NCI-H2227 treated with DMSO at 0.1 percent for 48 hours (cell line): ENCODE measurements at regions not wholly inside any gene's neighbourhood (a gene's known extent, or its start where the extent isn't known, plus 50 kb on each side); places are given as distances from the start of the nearest gene placed in this dataset.

ENCODE experiments used
- DNase-seq: peaks from one replicate; lab custom pipeline; 2025; lab: John Stamatoyannopoulos, UW

DNA sequence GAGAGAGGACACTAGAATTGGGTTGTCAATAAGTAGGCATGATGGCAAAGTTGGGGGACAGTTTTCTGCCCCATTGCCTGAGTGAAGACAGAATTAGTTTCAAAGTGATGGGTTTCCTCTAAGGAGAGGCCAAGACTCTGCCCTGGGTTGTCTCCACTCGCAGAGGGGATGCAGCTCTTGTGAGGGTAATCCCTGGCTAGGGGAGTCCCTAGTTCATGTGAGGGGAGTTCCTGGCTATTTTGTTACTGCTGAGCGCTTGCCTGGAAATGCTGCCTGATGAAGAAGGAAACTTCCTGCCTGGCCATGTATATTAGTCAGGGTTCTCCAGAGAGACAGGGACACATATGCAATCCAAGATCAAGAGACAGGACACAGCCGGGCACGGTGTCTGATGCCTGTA is 501.5 kb downstream of the BCL11A start:
- no peak for DNase-seq

DNA sequence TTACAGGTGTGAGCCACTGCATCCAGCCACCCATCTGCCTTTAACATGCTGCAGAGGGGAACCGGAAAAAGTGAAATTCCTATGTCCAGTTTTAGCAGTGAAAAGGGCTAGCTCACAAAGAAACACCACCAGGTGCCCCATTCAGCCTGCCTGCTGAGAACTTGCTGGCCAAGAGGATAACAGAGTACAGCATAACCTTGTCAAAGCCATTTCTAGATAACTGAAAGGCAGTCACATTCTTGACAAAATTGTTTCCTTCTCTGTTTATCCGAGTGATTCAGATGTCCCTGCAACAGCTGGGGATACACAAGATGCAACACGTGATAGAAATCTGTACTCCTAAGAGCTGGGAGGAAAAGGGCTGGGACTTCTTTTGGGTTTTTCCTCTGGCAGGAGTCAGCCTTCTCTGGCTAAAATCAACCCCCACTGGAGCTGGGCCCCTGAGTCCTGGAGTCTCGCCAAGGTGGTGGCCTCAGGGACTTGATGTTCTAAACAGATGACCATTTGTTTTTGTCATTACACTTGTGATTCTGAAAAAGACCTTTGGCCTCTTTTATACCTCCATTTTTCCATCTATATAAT is 505.4 kb downstream of the BCL11A start:
- DNase-seq: no peak

DNA sequence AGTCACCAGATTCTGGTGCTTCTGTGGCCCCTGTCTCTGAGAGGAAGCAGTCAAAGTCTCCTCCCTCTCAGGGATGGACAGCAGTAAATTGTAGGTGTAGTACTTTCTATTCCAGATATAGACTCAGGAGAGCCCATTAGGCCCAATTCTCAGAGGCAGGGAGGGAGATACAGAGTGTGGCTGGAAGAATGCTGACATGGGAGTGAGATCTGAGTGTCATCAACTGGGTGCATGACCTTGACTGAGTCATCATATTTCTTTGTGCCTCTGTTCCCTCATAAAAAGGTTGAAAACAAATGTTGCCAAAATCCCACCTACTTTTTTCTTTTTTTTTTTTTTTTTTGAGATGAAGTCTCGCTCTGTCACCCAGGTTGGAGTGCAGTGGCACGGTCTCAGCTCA is 506.1 kb downstream of the BCL11A start:
- DNase-seq: no peak

DNA sequence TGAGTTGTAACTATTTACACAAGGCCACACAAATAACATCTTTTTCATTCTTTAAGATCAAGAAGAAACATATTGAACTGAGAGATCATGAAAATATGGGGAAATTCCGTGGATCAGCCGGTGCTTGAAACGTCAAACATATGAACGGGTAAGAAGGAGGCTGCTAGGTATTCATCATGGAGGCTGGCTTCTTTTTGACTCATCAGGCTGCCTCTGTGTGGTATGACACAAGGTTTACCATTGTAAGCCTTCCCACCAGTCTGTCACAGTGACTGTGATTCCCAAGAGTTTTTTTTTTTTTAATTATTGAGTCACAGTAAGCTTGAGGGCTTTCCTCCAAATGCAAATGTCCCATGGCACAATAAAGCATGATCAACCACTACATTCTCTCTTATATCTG is 506.9 kb downstream of the BCL11A start:
- no peak for DNase-seq

DNA sequence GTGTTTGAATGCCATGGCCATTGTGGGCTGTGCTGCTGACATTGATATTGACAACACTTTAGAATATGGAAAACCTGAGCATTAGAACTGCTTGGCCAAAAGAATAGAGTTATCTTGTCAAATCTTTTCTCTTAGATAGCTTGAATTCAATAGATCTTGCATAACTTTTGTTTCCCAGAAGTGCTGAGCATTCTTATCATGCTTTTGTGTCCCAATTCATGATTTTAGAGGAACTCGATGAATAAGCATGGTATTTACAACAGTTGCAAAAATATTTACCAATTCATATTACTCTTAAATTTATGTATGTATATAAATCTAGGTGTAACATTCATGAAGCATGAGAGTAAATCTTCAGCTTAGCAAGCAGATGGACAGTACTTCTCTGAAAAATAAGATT is 508.0 kb downstream of the BCL11A start:
- DNase-seq: no peak

DNA sequence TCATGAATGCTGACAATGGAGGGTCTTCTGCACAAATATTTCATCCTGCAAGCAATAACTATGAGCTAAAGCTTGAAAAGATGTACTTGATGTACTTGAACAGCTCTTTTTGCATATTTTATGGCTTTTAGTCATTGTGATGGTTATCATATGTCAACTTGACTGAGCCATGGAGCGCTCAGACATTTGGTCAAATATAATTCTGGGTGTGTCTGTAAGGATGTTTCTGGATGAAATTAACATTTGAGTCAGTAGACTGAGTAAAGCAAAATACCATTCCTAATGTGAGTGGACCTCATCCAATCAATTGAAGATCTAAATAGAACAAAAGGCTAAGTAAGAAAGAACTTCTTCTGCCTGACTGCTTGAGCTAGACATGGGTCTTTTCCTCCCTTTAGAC is 509.0 kb downstream of the BCL11A start:
- no peak for DNase-seq

DNA sequence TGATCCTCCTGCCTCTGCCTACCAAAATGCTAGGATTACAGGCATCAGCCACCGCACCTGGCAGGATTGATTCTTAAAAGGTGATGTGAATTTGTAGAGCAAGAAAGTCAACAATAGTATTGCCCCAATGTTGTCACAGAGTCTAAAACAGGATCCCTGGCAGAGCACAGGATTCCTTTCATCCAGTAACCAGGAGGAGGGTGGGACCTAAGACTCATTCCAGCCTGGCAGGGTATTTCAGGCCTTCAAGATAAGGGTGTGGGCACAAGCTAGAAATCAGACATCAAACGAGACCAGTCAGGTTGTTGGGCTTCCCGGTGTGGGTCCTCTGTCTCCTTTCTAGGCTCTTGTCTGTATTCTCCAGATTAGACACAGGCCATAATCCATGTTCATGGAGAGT is 511.4 kb downstream of the BCL11A start:
- no peak for DNase-seq

DNA sequence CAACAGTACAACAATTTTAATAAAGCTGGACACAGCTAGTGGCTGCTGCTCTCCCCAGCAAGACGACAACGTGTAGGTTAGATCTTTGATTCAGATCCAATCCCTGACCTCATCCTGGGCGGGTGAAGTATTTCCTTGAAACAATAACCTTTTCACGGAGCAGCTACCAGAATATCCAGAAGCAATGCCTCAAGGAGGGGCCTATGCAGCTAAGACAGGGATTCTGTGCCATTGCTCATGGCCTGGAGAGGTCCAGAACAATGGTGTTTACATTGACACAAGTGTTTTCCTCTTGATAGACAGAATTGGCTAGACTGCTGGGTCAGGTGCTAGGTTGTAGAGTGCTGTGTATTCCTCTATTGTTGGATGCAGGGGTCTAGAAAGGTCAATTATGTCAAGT is 520.1 kb downstream of the BCL11A start:
- DNase-seq: no peak

DNA sequence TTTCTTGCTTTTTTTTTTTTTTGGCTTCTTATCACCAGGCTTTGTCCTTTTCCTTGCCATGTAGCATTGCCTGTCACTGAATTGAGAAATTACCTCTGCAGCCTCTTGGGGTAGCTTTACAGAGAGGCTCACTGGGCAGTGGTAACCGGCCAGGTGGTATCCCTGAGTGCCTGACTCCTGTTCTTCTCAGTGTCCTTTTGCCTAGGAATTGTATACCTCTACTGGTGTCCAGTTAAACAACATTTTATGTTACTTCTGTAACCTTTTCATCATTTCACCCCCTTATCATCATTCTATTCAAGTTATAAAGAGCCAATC is 523.9 kb downstream of the BCL11A start:
- DNase-seq: no peak

DNA sequence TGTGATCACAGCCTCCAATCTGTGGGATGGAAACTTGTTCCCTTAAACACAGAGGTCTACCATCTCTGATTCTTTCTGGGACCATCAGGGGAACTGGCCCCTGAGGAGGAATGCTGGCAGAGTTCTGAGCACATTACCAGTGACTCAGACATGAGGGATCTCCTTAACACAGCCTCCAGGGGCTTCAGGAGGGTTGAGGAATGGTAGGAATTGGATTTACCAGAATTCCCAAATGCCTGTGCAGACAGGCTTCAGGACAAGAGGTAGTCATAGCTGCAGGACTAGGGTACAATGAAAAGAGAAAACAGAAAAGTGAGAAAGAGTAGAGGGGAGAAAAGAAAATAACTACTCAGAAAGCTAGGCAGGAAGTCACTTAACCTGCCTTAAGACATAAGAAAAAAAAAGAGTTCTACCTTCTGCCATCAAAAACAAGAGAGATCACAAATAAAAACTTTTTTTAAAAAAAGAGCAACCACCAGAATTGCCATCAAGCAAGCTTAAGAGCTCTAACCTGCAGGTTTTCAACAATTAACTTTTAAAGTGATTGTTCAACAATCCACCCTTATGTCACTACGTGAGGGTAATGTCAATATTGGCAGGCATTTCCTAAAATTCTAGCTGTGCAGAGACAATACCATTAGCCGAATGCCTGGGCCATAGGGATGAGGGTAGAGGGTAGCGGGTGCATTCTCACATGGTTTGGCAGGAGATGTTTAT is 524.4 kb downstream of the BCL11A start:
- no peak for DNase-seq

DNA sequence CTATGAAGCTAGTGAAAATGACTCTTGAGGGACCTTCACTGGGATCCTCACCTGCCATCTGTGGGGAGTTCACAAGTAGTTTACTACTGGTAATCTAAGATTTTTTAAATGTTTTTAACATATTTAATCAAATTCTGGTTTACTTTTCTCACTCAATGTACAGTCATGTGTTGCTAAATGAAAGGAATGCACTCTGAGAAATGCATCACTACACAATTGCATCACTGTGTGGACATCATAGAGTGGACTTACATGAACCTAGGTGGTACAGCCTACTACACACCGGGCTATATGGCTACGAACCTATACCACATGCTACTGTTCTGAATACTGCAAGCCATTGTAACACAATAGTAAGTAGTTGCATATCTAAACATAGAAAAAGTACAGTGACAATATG is 528.0 kb downstream of the BCL11A start:
- no peak for DNase-seq

DNA sequence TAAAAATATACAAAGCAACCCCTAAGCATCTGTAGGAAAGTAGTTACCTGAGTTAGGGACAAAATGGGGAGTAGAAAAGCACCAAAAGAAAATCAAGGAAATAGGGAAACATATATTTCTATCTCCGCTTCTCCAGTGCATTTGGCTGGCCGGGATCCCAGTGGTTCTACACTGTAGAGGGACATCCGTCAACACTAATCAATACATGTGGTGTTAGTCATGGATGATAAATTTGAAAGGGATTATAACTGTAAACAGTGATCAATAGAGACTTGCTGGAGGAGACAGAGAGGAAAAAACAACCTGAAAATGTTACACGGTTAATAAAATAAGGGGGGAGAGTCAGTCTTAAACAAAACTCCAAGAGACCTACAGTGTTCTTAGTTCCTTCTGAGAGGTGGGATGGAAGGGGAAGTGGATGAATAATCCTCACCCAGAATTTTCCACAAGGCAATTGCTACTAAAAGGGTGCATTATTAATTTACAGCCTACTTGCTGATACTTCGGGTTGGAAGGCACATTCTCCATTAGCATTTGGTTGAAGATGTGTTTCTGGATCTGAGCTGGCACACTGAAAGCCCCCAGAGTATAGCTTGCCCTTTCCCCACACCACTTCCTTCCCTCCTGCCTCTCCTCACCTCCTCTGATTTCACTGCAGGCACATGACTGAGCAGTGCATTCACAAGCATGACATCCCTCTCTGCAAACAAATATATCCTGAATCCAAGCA is 530.0 kb downstream of the BCL11A start:
- no peak for DNase-seq

DNA sequence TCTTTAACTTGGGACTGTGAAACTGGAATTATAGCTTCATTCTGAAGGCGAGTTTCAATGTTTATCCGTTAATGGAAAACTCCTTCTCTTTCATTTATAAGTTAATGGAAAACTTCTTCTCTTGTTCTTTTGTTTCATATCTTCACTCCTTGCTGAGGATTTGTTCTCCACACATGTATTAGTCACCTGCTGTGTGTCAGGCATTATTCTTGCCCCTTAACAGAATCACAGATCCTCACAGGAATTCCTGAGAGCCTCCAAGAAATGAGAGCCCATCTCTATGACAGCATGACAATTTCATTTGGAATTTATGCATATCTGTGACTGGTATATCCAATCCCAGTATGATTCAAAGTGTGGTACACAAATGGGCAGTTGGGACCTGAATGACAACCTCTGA is 545.8 kb downstream of the BCL11A start:
- no peak for DNase-seq

DNA sequence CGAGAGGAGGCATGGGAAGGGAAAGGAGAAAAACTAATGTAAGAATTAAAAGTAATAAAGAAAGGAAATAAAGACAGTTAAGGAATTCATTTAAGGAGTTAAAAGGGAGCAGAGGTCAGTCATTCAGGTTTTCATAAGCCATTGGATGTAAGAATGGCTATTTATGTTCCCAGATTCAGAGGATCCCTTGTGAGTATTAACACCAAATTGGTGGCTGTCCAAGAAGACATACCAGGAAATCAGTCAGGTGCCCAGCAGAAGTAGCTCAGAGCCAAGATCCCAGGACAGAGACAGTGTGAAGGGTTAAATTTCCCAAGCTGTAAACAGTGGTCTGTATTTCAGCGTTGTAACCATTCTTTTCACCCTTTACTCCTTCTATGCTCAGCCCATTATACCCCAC is 550.4 kb downstream of the BCL11A start:
- no peak for DNase-seq

DNA sequence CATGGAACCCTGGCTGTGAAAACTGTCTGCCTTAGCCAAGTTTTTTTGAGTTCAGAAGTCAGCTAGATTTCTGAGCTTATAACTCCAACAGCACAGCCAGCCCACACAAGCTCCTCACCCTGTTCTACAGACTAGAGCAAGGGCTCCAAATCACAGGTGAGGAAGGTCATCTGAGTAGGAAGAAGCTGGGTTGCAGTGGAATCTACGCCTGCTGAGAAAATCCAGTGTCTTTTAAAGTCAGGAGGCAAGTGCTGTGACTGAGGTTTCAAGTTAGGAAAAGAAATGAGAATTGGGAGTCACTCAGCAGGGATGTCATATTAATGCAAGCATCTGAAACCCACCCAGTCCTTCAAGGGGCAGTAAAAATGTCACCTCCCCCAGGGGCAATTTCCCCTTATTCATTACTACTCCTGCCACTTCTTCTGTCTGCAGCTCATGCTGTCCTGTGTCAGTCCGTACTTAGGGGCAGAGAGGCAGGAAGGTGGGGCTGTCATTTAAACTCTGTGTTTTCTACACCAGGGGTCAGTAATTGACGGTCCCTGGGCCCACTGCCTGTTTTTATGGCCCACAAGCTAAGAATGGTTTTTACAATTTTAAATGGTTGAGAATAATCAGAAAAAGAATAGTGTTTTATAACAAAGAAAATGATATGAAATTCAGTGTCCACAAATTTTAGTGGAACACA is 551.1 kb downstream of the BCL11A start:
- DNase-seq: no peak

DNA sequence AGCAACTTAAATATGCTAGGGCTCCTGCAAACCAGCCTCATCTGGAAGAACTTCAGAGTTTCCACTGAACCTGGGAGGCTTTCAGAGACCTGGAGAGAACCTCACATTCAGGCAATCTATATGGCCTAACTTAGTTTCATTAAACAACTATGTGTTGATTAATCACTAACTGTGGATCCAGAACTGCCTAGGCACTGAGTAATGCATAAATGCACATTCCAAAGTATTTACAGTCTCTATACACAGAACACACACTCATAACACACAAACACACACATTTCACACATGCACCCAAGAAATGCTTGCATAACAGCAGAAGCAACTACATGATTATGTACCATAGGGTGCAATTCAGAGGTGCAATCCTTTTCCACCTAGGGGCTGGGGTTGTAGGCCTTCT is 552.8 kb downstream of the BCL11A start:
- DNase-seq: no peak

DNA sequence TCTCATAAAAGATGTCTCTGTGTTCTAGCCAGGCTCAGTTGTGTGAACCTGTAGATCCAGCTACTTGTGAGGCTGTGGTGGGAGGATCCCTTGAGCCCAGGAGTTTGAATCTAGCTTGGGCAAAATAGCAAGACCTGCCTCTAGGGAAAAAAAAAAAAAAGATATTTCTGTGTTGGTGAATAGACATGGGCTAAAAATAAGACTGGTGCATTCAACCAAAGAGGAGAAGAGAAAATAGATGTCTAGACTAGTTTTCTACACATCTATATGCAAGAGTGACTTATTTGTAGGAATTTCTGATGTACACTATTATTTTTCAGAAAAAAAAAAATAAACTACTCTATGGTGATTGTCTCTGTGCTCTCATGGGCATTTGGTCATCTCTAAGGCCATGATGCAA is 555.1 kb downstream of the BCL11A start:
- DNase-seq: no peak

DNA sequence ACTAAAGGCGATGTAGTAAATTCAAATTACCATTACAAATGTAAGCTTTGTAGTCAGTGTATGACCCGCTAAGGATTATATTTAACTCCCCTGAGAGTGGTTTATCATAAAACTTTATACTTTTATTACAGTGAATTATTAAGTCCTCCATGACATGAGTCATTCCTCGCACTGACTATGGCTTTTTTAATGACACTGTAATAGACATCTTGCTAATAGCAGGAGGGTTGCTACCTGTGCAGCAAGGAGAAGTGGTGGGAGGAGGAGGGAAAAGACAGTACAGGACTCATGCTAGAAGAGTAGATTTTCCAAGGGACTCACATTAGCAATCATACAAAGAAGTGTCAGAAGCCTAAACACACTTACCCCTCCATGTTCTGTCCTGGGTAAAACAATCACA is 556.1 kb downstream of the BCL11A start:
- DNase-seq: no peak

DNA sequence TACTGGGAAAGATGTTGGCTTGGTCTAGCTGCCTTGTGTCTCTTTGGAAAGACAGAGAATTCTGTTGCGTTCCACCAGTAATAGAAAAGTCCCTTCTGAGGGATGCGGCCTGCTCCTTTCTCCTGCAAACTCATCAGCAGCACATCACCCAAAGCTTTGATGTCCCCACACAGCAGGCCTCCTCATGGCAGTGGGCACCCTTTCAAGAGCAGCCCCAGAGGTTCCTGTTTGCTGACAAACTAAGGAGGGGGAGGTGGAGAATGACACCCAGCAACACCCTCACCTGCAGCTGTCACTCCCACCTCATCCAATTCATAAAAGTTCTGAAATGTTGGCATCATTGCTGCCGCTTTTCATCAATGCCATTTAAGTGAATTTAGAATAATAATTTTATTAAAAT is 556.6 kb downstream of the BCL11A start:
- DNase-seq: no peak

DNA sequence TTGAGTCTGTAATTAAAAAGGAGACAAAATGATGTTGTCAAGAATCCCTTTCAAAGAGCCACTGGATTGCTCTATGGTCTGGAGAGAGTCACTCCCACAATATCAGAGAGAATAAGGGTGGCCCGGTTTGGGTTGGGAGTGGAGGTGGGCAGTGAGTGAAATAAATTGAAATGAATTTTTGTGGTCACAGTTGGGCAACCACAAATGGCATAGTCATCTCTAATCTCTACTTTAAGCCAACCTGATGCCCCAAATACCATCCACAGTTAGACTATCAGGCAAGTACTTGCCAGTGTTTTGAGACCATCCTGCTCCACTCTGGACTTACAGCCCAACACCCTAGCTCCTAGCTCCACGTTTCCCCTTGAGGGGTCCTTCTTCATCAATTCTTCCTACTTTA is 559.7 kb downstream of the BCL11A start:
- no peak for DNase-seq

DNA sequence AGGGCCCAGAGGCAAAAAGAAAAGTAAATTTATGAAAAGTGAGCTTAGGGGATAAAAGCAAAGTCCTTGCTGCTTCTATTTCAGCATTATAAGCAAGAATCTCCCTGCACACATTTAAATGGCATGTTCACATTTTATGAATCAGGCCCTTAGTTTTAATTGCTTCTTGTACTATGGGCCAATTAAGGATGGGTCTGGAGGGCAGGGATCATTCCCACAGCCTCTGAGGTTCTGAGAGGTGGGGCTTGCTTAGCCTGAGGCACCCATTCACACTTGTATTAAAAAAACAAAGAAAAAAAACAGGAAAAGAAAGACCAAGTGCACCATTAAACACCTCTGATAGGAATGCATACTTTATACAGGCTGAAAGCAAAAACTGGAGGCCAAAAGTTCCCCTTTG is 565.1 kb downstream of the BCL11A start:
- no peak for DNase-seq

DNA sequence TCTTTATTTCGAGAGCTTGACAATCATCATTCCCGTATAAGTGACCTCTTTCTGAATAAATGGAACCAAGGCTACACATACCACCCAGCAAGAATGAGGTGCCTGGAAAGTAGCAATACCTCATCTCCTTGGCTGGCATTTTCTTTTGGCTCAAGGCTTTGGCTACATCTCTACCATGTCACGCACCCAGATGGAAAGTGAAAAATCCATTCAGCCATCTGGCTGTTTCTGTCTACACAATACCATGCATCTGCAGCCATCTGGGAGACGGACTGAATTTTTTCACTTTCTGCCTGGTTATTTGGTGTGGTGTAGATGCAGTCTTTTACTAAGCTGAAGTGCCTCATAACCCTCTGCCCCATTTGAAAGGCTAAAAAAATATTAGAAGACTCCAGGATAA is 566.9 kb downstream of the BCL11A start:
- no peak for DNase-seq

DNA sequence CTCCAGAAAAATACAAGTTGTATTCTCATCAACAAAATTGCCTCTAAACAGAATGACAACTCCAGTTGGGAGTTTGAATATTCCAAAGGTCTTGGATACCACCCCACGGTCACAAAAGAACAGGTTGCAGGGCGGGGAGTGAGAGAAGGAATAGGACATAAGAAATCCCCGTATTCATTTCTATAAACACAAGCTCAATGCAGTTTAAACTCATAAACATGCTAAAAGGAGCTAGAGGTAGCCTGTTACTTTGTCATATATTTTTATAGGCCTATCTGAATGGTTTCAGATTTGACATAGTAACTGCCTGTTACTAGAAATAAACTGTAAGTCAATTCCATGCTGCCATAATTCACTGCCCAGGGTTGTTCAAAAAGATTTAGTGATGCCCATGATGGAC is 567.5 kb downstream of the BCL11A start:
- no peak for DNase-seq
